CD4-positive, alpha-beta T cell (primary cell): ENCODE measurements at regions not wholly inside any gene's neighbourhood (a gene's known extent, or its start where the extent isn't known, plus 50 kb on each side); places are given as distances from the start of the nearest gene placed in this dataset.

Experiments used
- ATAC-seq: fragments of 200-7000 bp; cut with Tn5 transposase; one replicate; pipeline ENCODE4 v1.10.0; 2022; ENCODE audit warnings: mild to moderate bottlenecking; ENCODE audit not compliant: poor library complexity
- CTCF ChIA-PET: fragments of 350-600 bp; sonication (Branson Sonifier 250); formaldehyde crosslinking; loops from one replicate; lab custom pipeline; 2021; ENCODE audit warnings: antibody characterized with exemption, inconsistent platforms; lab: Charles Lee
- POLR2A ChIA-PET: fragments of 350-600 bp; sonication (Branson Sonifier 250); formaldehyde crosslinking; loops from one replicate; lab custom pipeline; 2021; ENCODE audit warnings: antibody characterized with exemption, inconsistent platforms; lab: Charles Lee
- DNase-seq, 14 experiments: peaks; one replicate each; pipeline ENCODE4 v3.0.0-alpha.2; 2013 to 2020; ENCODE audit warnings: mixed read lengths in 2 of 14
- H3K27ac ChIP-seq, 2 donors: one replicate each; pipeline versions ENCODE4 v1.5.1 to v1.7.0; 2013; ENCODE audit warnings: low read length in 2 of 2, low read depth in 1 of 2, mild to moderate bottlenecking in 1 of 2
- H3K27me3 ChIP-seq, 2 experiments: 1 replicate in 1 of 2; 2 replicates in 1 of 2; pipeline versions ENCODE4 v1.6.1 to v1.7.0; 2013; ENCODE audit warnings: low read length in 2 of 2, control low read depth in 1 of 2, mild to moderate bottlenecking in 1 of 2, moderate library complexity in 1 of 2; ENCODE audit not compliant: insufficient read depth in 2 of 2, control insufficient read depth in 1 of 2
- H3K36me3 ChIP-seq: one replicate; pipeline ENCODE4 v1.6.1; 2013; ENCODE audit warnings: low read length, control low read depth; ENCODE audit not compliant: insufficient read depth
- H3K4me1 ChIP-seq: one replicate; pipeline ENCODE4 v1.6.1; 2013; ENCODE audit warnings: low read length, control low read depth; ENCODE audit not compliant: insufficient read depth
- H3K4me3 ChIP-seq: one replicate; pipeline ENCODE4 v1.5.1; 2013; ENCODE audit warnings: mild to moderate bottlenecking, low read length, moderate library complexity
- H3K9me3 ChIP-seq, 2 experiments: 1 replicate in 1 of 2; 2 replicates in 1 of 2; pipeline versions ENCODE4 v1.6.1 to v1.7.0; 2013; ENCODE audit warnings: low read length in 2 of 2, mild to moderate bottlenecking in 2 of 2, control low read depth in 1 of 2, moderate library complexity in 1 of 2; ENCODE audit not compliant: control insufficient read depth in 1 of 2, insufficient read depth in 1 of 2
- H3K27ac Mint-ChIP-seq: one replicate; pipeline ENCODE4 v1.8.0; 2020; ENCODE audit warnings: mixed read lengths
- H3K27me3 Mint-ChIP-seq: one replicate; pipeline ENCODE4 v1.8.0; 2021; ENCODE audit warnings: mixed read lengths
- H3K36me3 Mint-ChIP-seq: one replicate; pipeline ENCODE4 v1.8.0; 2021; ENCODE audit warnings: low read depth, mixed read lengths
- H3K4me1 Mint-ChIP-seq: one replicate; pipeline ENCODE4 v1.8.0; 2021; ENCODE audit warnings: low read depth, mixed read lengths
- H3K4me3 Mint-ChIP-seq: one replicate; pipeline ENCODE4 v1.8.0; 2020; ENCODE audit warnings: mild to moderate bottlenecking, mixed read lengths
- H3K9me3 Mint-ChIP-seq: one replicate; pipeline ENCODE4 v1.8.0; 2020; ENCODE audit warnings: mixed read lengths
- CTCF ChIP-seq: fragments of 200-600 bp; IDR thresholded peaks from one replicate; pipeline ENCODE4 v1.8.0; 2022; ENCODE audit warnings: antibody characterized with exemption, mild to moderate bottlenecking
- intact Hi-C, 2 experiments: fragments of 100-400 bp; cut with DNase I in 1 of 2; cut with micrococcal nuclease in 1 of 2; formaldehyde crosslinking; loops; one replicate each; pipeline versions ENCODE4 v1.15.1 to v1.9.0; 2023 to 2025; cut with DNase I, micrococcal nuclease

GRCh38 chr5:152838241-152838786, 433.2 kb upstream of the NMUR2 start:
- Mint-ChIP-seq H3K4me1 (no peaks in the 10 kb centered on the region), H3K4me3 (no peak overlapping the region), H3K27ac (no peak overlapping the region), H3K36me3 (no peaks in the 10 kb centered on the region), H3K27me3 (no peaks in the 10 kb centered on the region), H3K9me3 (no peaks in the 10 kb centered on the region)
- intact Hi-C loops, result no loop called here
- Histone ChIP-seq H3K27me3 (no peaks in the 10 kb centered on the region), H3K9me3 (peaks cover 0 to 4% of the 10 kb centered on the region in 2 experiments), H3K36me3 (no peaks in the 10 kb centered on the region), H3K4me1 (no peaks in the 10 kb centered on the region), H3K4me3 (no peak overlapping the region), H3K27ac (no peak overlapping the region)
- TF ChIP-seq CTCF, result no peak
- DNase-seq (no peak), ATAC-seq (no peak)
- ChIA-PET POLR2A (no interaction called here), CTCF (no interaction called here)

- intact Hi-C loops, result no loop called here
- ATAC-seq (no peak), DNase-seq (no peak)
- no peak overlapping the region for H3K27ac ChIP-seq
- Mint-ChIP-seq H3K4me3 (no peak overlapping the region), H3K27ac (no peak overlapping the region), H3K36me3 (no peaks in the 10 kb centered on the region), H3K27me3 (no peaks in the 10 kb centered on the region), H3K4me1 (no peaks in the 10 kb centered on the region), H3K9me3 (peaks cover 3% of the 10 kb centered on the region)
- CTCF ChIA-PET, result no interaction called here
- H3K36me3 ChIP-seq, result no peaks in the 10 kb centered on the region
- no peaks in the 10 kb centered on the region for H3K9me3 ChIP-seq
- POLR2A ChIA-PET, result no interaction called here
- no peak for TF ChIP-seq CTCF
- H3K27me3 ChIP-seq, result no peaks in the 10 kb centered on the region
- no peaks in the 10 kb centered on the region for H3K4me1 ChIP-seq
- no peak overlapping the region for H3K4me3 ChIP-seq
Measured at GRCh38 chr5:152844713-152845112, 439.6 kb upstream of the NMUR2 start.

GRCh38 chr5:152853361-152853760, 448.3 kb upstream of the NMUR2 start:
- intact Hi-C loops, result no loop called here
- H3K27me3 ChIP-seq, result no peaks in the 10 kb centered on the region
- H3K4me3 ChIP-seq, result no peak overlapping the region
- no peak for ATAC-seq
- no peak for TF ChIP-seq CTCF
- no peaks in the 10 kb centered on the region for H3K36me3 Mint-ChIP-seq
- H3K27me3 Mint-ChIP-seq, result no peaks in the 10 kb centered on the region
- H3K36me3 ChIP-seq, result no peaks in the 10 kb centered on the region
- ChIA-PET CTCF (no interaction called here), POLR2A (no interaction called here)
- H3K9me3 ChIP-seq, result no peaks in the 10 kb centered on the region
- no peak overlapping the region for H3K27ac Mint-ChIP-seq
- peaks cover 5% of the 10 kb centered on the region for H3K9me3 Mint-ChIP-seq
- H3K4me3 Mint-ChIP-seq, result no peak overlapping the region
- no peak for DNase-seq
- no peaks in the 10 kb centered on the region for H3K4me1 Mint-ChIP-seq
- no peaks in the 10 kb centered on the region for H3K4me1 ChIP-seq
- no peak overlapping the region for H3K27ac ChIP-seq
